Ascending aorta (tissue), 2 donors: ENCODE measurements at regions not wholly inside any gene's neighbourhood (a gene's known extent, or its start where the extent isn't known, plus 50 kb on each side); places are given as distances from the start of the nearest gene placed in this dataset.
"Not testable (repeated sequence)": the region's sequence is repeated elsewhere in the genome, so short reads cannot be mapped to it uniquely, and the experiment has no call there.

Source experiments
- DNase-seq, 2 donors: peaks; one replicate each; pipeline ENCODE4 v3.0.0-alpha.2; 2019; ENCODE audit warnings: low spot score in 2 of 2
- H3K27ac ChIP-seq, 2 donors: fragments of 200-600 bp; sonication (generic); one replicate each; pipeline ENCODE4 v1.5.1; 2016 to 2017; ENCODE audit warnings: mild to moderate bottlenecking in 1 of 2
- H3K27me3 ChIP-seq: fragments of 200-600 bp; sonication (generic); one replicate; pipeline ENCODE4 v1.5.1; 2017
- H3K36me3 ChIP-seq, 2 donors: fragments of 200-600 bp; sonication (generic); one replicate each; pipeline ENCODE4 v1.5.1; 2016
- H3K4me1 ChIP-seq, 2 donors: fragments of 200-600 bp; sonication (generic); one replicate each; pipeline ENCODE4 v1.5.1; 2016 to 2017; ENCODE audit warnings: mild to moderate bottlenecking in 1 of 2
- H3K4me3 ChIP-seq, 2 donors: fragments of 200-600 bp; sonication (generic); one replicate each; pipeline ENCODE4 v1.5.1; 2016 to 2017; ENCODE audit warnings: mild to moderate bottlenecking in 1 of 2
- H3K9me3 ChIP-seq, 2 donors: fragments of 200-600 bp; sonication (generic); one replicate each; pipeline ENCODE4 v1.5.1; 2016
- CTCF ChIP-seq, 3 experiments: fragments of 200-600 bp in 2 of 3; fragments of 450-650 bp in 1 of 3; sonication (generic) in 2 of 3; IDR thresholded peaks; one replicate each; pipeline ENCODE4 v1.5.1; 2016 to 2019; ENCODE audit warnings: antibody characterized with exemption in 3 of 3, mild to moderate bottlenecking in 1 of 3, moderate library complexity in 1 of 3
- intact Hi-C: fragments of 100-400 bp; cut with DNase I; formaldehyde crosslinking; loops from one replicate; pipeline ENCODE4 v1.15.1; 2023

GRCh38 chr7:9582824-9583223, 1149.4 kb downstream of the NXPH1 start:
- no peaks in the 10 kb centered on the region for H3K27me3 ChIP-seq
- DNase-seq: no peak
- H3K9me3 ChIP-seq: no peaks in the 10 kb centered on the region
- no peaks in the 10 kb centered on the region for H3K4me1 ChIP-seq
- no peak for TF ChIP-seq CTCF (IDR thresholded peaks at IDR 0.05)
- no peak overlapping the region for H3K4me3 ChIP-seq
- no peaks in the 10 kb centered on the region for H3K36me3 ChIP-seq
- H3K27ac ChIP-seq: no peak overlapping the region
- intact Hi-C loops: no loop called here

GRCh38 chr7:9598411-9598810, 1165.0 kb downstream of the NXPH1 start:
- no peak overlapping the region for H3K27ac ChIP-seq
- H3K9me3 ChIP-seq: no peaks in the 10 kb centered on the region
- intact Hi-C loops: no loop called here
- H3K36me3 ChIP-seq: no peaks in the 10 kb centered on the region
- no peaks in the 10 kb centered on the region for H3K4me1 ChIP-seq
- DNase-seq: no peak
- H3K4me3 ChIP-seq: no peak overlapping the region
- TF ChIP-seq CTCF (IDR thresholded peaks at IDR 0.05): no peak
- H3K27me3 ChIP-seq: no peaks in the 10 kb centered on the region

GRCh38 chr7:9600974-9601373, 1167.6 kb downstream of the NXPH1 start:
- no peak for TF ChIP-seq CTCF (IDR thresholded peaks at IDR 0.05)
- no peaks in the 10 kb centered on the region for H3K9me3 ChIP-seq
- no peaks in the 10 kb centered on the region for H3K4me1 ChIP-seq
- intact Hi-C loops: no loop called here
- no peak overlapping the region for H3K4me3 ChIP-seq
- DNase-seq: no peak
- no peak overlapping the region for H3K27ac ChIP-seq
- no peaks in the 10 kb centered on the region for H3K27me3 ChIP-seq
- no peaks in the 10 kb centered on the region for H3K36me3 ChIP-seq

GRCh38 chr7:9603291-9603690, 1169.9 kb downstream of the NXPH1 start:
- intact Hi-C loops: no loop called here
- H3K9me3 ChIP-seq: no peaks in the 10 kb centered on the region
- H3K27ac ChIP-seq: no peak overlapping the region
- DNase-seq: no peak
- no peaks in the 10 kb centered on the region for H3K4me1 ChIP-seq
- H3K27me3 ChIP-seq: no peaks in the 10 kb centered on the region
- no peak for TF ChIP-seq CTCF (IDR thresholded peaks at IDR 0.05)
- no peak overlapping the region for H3K4me3 ChIP-seq
- no peaks in the 10 kb centered on the region for H3K36me3 ChIP-seq

- Histone ChIP-seq H3K27me3 (no peaks in the 10 kb centered on the region), H3K4me3 (no peak overlapping the region), H3K27ac (no peak overlapping the region), H3K4me1 (no peaks in the 10 kb centered on the region), H3K36me3 (no peaks in the 10 kb centered on the region), H3K9me3 (no peaks in the 10 kb centered on the region)
- no peak for TF ChIP-seq CTCF (IDR thresholded peaks at IDR 0.05)
- intact Hi-C loops: no loop called here
- DNase-seq: no peak
Measured at GRCh38 chr7:9608560-9608959, 1175.2 kb downstream of the NXPH1 start.

- H3K36me3 ChIP-seq, intact Hi-C loops, H3K27ac ChIP-seq, DNase-seq, H3K9me3 ChIP-seq, H3K4me3 ChIP-seq, H3K27me3 ChIP-seq, H3K4me1 ChIP-seq: not testable (repeated sequence)
Measured at GRCh38 chr7:9620899-9621298, 1187.5 kb downstream of the NXPH1 start.

GRCh38 chr7:9621306-9621902, 1188.0 kb downstream of the NXPH1 start:
- DNase-seq, H3K9me3 ChIP-seq, intact Hi-C loops, H3K4me1 ChIP-seq, H3K27ac ChIP-seq, H3K36me3 ChIP-seq, H3K27me3 ChIP-seq, H3K4me3 ChIP-seq: not testable (repeated sequence)
